Liver (tissue), 3 donors: ENCODE measurements at regions not wholly inside any gene's neighbourhood (a gene's known extent, or its start where the extent isn't known, plus 50 kb on each side); places are given as distances from the start of the nearest gene placed in this dataset.
"Not testable (repeated sequence)": the region's sequence is repeated elsewhere in the genome, so short reads cannot be mapped to it uniquely, and the experiment has no call there.

Experiments used
- RAD21 ChIP-seq, 2 donors: IDR thresholded peaks; 2 replicates each; pipeline ENCODE4 v1.6.1; 2016; ENCODE audit warnings: antibody characterized with exemption in 2 of 2, mild to moderate bottlenecking in 2 of 2
- TF ChIP-seq, protein P1 (sequence below): fragments of 150-350 bp; IDR thresholded peaks from 2 replicates; pipeline ENCODE4 v1.5.1; 2017; ENCODE audit warnings: improper control_type of control experiment, low read depth, low read length; ENCODE audit not compliant: missing input control
- TF ChIP-seq, protein P2 (sequence below): IDR thresholded peaks from 2 replicates; pipeline ENCODE4 v1.6.1; 2016; ENCODE audit warnings: antibody characterized with exemption
- TF ChIP-seq, protein P3 (sequence below): IDR thresholded peaks from 2 replicates; pipeline ENCODE4 v1.6.1; 2016; ENCODE audit warnings: antibody characterized with exemption, mild to moderate bottlenecking
- donor health status: healthy.
- donor health status: healthy.

DNA sequence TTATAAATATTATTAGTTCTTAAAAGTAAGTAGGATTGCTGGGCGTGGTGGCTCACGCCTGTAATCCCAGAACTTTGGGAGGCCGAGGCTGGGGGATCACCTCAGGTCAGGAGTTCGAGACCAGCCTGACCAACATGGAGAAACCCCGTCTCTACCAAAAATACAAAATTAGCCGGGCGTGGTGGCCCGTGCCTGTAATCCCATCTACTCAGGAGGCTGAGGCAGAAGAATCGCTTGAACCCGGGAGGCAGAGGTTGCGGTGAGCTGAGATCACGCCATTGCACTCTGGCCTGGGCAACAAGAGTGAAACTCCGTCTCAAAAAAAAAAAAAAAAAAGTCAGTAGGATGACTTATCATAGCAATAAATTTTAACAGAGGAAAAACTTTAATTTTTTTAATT is 232.5 kb downstream of the TUSC1 start:
- TF ChIP-seq, protein P1, sequence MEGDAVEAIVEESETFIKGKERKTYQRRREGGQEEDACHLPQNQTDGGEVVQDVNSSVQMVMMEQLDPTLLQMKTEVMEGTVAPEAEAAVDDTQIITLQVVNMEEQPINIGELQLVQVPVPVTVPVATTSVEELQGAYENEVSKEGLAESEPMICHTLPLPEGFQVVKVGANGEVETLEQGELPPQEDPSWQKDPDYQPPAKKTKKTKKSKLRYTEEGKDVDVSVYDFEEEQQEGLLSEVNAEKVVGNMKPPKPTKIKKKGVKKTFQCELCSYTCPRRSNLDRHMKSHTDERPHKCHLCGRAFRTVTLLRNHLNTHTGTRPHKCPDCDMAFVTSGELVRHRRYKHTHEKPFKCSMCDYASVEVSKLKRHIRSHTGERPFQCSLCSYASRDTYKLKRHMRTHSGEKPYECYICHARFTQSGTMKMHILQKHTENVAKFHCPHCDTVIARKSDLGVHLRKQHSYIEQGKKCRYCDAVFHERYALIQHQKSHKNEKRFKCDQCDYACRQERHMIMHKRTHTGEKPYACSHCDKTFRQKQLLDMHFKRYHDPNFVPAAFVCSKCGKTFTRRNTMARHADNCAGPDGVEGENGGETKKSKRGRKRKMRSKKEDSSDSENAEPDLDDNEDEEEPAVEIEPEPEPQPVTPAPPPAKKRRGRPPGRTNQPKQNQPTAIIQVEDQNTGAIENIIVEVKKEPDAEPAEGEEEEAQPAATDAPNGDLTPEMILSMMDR: not testable (repeated sequence)
- not testable (repeated sequence) for TF ChIP-seq RAD21 (IDR thresholded peaks at IDR 0.05)
- TF ChIP-seq, protein P2, sequence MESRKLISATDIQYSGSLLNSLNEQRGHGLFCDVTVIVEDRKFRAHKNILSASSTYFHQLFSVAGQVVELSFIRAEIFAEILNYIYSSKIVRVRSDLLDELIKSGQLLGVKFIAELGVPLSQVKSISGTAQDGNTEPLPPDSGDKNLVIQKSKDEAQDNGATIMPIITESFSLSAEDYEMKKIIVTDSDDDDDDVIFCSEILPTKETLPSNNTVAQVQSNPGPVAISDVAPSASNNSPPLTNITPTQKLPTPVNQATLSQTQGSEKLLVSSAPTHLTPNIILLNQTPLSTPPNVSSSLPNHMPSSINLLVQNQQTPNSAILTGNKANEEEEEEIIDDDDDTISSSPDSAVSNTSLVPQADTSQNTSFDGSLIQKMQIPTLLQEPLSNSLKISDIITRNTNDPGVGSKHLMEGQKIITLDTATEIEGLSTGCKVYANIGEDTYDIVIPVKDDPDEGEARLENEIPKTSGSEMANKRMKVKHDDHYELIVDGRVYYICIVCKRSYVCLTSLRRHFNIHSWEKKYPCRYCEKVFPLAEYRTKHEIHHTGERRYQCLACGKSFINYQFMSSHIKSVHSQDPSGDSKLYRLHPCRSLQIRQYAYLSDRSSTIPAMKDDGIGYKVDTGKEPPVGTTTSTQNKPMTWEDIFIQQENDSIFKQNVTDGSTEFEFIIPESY: not testable (repeated sequence)
- TF ChIP-seq, protein P3, sequence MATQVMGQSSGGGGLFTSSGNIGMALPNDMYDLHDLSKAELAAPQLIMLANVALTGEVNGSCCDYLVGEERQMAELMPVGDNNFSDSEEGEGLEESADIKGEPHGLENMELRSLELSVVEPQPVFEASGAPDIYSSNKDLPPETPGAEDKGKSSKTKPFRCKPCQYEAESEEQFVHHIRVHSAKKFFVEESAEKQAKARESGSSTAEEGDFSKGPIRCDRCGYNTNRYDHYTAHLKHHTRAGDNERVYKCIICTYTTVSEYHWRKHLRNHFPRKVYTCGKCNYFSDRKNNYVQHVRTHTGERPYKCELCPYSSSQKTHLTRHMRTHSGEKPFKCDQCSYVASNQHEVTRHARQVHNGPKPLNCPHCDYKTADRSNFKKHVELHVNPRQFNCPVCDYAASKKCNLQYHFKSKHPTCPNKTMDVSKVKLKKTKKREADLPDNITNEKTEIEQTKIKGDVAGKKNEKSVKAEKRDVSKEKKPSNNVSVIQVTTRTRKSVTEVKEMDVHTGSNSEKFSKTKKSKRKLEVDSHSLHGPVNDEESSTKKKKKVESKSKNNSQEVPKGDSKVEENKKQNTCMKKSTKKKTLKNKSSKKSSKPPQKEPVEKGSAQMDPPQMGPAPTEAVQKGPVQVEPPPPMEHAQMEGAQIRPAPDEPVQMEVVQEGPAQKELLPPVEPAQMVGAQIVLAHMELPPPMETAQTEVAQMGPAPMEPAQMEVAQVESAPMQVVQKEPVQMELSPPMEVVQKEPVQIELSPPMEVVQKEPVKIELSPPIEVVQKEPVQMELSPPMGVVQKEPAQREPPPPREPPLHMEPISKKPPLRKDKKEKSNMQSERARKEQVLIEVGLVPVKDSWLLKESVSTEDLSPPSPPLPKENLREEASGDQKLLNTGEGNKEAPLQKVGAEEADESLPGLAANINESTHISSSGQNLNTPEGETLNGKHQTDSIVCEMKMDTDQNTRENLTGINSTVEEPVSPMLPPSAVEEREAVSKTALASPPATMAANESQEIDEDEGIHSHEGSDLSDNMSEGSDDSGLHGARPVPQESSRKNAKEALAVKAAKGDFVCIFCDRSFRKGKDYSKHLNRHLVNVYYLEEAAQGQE: not testable (repeated sequence)
